Neural progenitor cell (in vitro differentiated cells): ENCODE measurements at regions not wholly inside any gene's neighbourhood (a gene's known extent, or its start where the extent isn't known, plus 50 kb on each side); places are given as distances from the start of the nearest gene placed in this dataset.

ENCODE experiments used
- EZH2 ChIP-seq: fragments of 200-600 bp; sonication (generic); IDR thresholded peaks from 2 replicates; pipeline ENCODE4 v1.6.1; 2017; ENCODE audit warnings: antibody characterized with exemption, mild to moderate bottlenecking, moderate library complexity
- EZH2phosphoT487 ChIP-seq: fragments of 200-600 bp; sonication (generic); IDR thresholded peaks from 2 replicates; pipeline ENCODE4 v1.6.1; 2017; ENCODE audit warnings: antibody characterized with exemption
- TF ChIP-seq, protein P1 (sequence below): fragments of 200-600 bp; sonication (generic); IDR thresholded peaks from 2 replicates; pipeline ENCODE4 v1.5.1; 2017; ENCODE audit warnings: antibody characterized with exemption, mild to moderate bottlenecking

- TF ChIP-seq, protein P1, sequence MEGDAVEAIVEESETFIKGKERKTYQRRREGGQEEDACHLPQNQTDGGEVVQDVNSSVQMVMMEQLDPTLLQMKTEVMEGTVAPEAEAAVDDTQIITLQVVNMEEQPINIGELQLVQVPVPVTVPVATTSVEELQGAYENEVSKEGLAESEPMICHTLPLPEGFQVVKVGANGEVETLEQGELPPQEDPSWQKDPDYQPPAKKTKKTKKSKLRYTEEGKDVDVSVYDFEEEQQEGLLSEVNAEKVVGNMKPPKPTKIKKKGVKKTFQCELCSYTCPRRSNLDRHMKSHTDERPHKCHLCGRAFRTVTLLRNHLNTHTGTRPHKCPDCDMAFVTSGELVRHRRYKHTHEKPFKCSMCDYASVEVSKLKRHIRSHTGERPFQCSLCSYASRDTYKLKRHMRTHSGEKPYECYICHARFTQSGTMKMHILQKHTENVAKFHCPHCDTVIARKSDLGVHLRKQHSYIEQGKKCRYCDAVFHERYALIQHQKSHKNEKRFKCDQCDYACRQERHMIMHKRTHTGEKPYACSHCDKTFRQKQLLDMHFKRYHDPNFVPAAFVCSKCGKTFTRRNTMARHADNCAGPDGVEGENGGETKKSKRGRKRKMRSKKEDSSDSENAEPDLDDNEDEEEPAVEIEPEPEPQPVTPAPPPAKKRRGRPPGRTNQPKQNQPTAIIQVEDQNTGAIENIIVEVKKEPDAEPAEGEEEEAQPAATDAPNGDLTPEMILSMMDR, result no peak
- TF ChIP-seq EZH2phosphoT487, result no peak
- TF ChIP-seq EZH2, result no peak
Observed at GRCh38 chr21:26403321-26403720, 169.8 kb downstream of the CYYR1 start.
